IPS-20b (cell line): ENCODE measurements at regions not wholly inside any gene's neighbourhood (a gene's known extent, or its start where the extent isn't known, plus 50 kb on each side); places are given as distances from the start of the nearest gene placed in this dataset.

Source experiments
- H3K27ac ChIP-seq: one replicate; pipeline ENCODE4 v1.5.1; 2013; ENCODE audit warnings: low read length
- H3K27me3 ChIP-seq: 2 replicates; pipeline ENCODE4 v1.6.1; 2013; ENCODE audit warnings: mild to moderate bottlenecking, low read length, inconsistent platforms; ENCODE audit not compliant: insufficient read depth
- H3K36me3 ChIP-seq: 2 replicates; pipeline ENCODE4 v1.6.1; 2013; ENCODE audit warnings: low read depth, mild to moderate bottlenecking, inconsistent platforms, low read length, moderate library complexity; ENCODE audit not compliant: insufficient read depth
- H3K4me1 ChIP-seq: 2 replicates; pipeline ENCODE4 v1.6.1; 2013; ENCODE audit warnings: mild to moderate bottlenecking, control low read depth, inconsistent platforms, low read length, moderate library complexity; ENCODE audit not compliant: insufficient read depth
- H3K4me3 ChIP-seq: 2 replicates; pipeline ENCODE4 v1.5.1; 2013; ENCODE audit warnings: mild to moderate bottlenecking, low read length, inconsistent platforms
- H3K9ac ChIP-seq: 2 replicates; pipeline ENCODE4 v1.6.1; 2013; ENCODE audit warnings: low read depth, mild to moderate bottlenecking, inconsistent platforms, low read length, moderate library complexity
- H3K9me3 ChIP-seq: 2 replicates; pipeline ENCODE4 v1.6.1; 2013; ENCODE audit warnings: mild to moderate bottlenecking, low read depth, low read length, inconsistent platforms; ENCODE audit not compliant: insufficient read depth

- H3K27ac ChIP-seq, result no peak overlapping the region
- H3K27me3 ChIP-seq, result no peaks in the 10 kb centered on the region
- no peak overlapping the region for H3K4me3 ChIP-seq
Observed at GRCh38 chr19:31616031-31616430, 266.8 kb upstream of the TSHZ3 start.

DNA sequence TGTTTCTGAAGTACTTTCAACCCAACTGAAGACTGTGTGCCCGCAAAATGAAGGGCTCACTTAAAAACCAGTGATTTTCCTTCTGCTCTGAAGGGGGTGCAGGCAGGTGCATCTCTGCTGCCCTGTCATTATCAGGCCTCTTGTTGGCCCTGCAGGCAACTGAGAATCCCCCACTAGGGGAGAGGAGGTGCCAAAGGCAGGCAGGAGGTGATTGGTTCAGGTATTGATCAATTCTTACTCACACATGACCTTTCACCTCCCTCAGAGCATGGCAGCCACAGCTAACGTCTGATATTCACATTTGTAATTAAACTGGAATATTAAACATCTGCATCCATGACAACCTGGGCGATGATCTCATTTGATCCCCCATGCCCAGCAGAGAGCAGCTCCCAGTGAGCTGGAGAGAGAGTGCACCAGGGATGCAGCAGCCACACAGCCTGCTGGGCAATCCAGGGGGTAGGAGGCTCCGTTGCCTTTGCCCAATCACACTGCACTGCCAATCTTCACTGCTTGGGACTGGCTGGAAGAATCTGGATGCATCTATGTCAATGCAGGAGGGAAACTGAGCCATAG, 267.9 kb upstream of the TSHZ3 start:
- no peak overlapping the region for H3K4me3 ChIP-seq
- H3K4me1 ChIP-seq, result no peaks in the 10 kb centered on the region
- no peaks in the 10 kb centered on the region for H3K36me3 ChIP-seq
- no peak overlapping the region for H3K9ac ChIP-seq
- H3K9me3 ChIP-seq, result no peaks in the 10 kb centered on the region; the same call in 1 of the 2 replicates
- no peaks in the 10 kb centered on the region for H3K27me3 ChIP-seq
- H3K27ac ChIP-seq, result no peak overlapping the region

More at GRCh38 chr19:31616031-31616430, 266.8 kb upstream of the TSHZ3 start:
- H3K36me3 ChIP-seq, result no peaks in the 10 kb centered on the region
- no peak overlapping the region for H3K9ac ChIP-seq
- H3K4me1 ChIP-seq, result no peaks in the 10 kb centered on the region
- H3K9me3 ChIP-seq, result no peaks in the 10 kb centered on the region

GRCh38 chr19:31625056-31625455, 275.8 kb upstream of the TSHZ3 start:
- no peaks in the 10 kb centered on the region for H3K27me3 ChIP-seq
- H3K27ac ChIP-seq, result no peak overlapping the region
- no peaks in the 10 kb centered on the region; the same call in 1 of the 2 replicates for H3K9me3 ChIP-seq
- H3K9ac ChIP-seq, result no peak overlapping the region
- no peak overlapping the region for H3K4me3 ChIP-seq
- H3K4me1 ChIP-seq, result 0 out of 2 replicates have a peak, but pooled peaks cover 3% of the 10 kb centered on the region
- no peaks in the 10 kb centered on the region for H3K36me3 ChIP-seq

DNA sequence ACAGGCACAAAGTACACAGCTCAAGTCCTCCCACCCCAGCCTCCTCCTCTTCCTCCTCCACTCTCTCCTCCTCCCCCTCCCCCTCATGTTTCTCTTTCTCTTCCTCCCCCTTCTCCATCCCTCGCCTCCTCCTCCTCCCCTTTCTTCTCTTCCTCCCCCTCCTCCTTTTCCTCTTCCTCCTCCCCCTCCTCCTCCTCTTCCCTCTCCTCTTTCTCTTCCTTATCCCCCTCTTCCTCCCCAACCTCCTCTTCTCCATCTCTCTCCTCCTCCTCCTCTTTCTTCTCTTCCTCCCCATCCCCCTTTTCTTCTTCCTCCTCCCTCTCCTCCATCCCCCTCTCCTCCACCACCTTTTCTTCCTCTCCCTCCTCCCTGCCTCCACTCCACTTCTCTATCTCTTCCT, 276.3 kb upstream of the TSHZ3 start:
- Histone ChIP-seq H3K4me1 (0 out of 2 replicates have a peak, but pooled peaks cover 3% of the 10 kb centered on the region), H3K36me3 (no peaks in the 10 kb centered on the region), H3K9ac (no peak overlapping the region), H3K27ac (no peak overlapping the region), H3K27me3 (no peaks in the 10 kb centered on the region), H3K4me3 (no peak overlapping the region), H3K9me3 (no peaks in the 10 kb centered on the region; the same call in 1 of the 2 replicates)

DNA sequence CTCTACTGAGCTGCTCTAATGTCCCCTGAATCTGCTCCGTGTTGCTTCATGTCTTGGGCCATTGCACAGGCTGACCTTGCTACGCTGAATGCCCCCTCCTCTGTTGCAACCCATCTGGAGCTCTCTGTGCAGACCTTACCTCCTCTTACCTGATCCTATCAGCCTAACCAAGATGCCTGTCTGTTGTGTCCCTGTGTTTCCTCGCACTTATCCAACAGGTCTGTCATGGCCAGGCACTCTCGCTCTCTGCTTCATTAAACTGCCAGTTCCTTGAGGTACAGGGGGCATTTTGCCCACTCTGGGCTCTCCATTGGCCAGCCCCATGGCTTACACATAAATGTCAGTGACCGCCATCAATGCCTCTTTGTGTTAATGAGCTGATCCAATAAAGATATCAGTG, 277.7 kb upstream of the TSHZ3 start:
- Histone ChIP-seq H3K27me3 (no peaks in the 10 kb centered on the region), H3K36me3 (no peaks in the 10 kb centered on the region), H3K4me1 (0 out of 2 replicates have a peak, but pooled peaks cover 3% of the 10 kb centered on the region), H3K4me3 (no peak overlapping the region), H3K9me3 (no peaks in the 10 kb centered on the region), H3K9ac (no peak overlapping the region), H3K27ac (no peak overlapping the region)

- 0 out of 2 replicates have a peak, but pooled peaks cover 3% of the 10 kb centered on the region for H3K4me1 ChIP-seq
Observed at GRCh38 chr19:31627620-31628365, 278.6 kb upstream of the TSHZ3 start.

DNA sequence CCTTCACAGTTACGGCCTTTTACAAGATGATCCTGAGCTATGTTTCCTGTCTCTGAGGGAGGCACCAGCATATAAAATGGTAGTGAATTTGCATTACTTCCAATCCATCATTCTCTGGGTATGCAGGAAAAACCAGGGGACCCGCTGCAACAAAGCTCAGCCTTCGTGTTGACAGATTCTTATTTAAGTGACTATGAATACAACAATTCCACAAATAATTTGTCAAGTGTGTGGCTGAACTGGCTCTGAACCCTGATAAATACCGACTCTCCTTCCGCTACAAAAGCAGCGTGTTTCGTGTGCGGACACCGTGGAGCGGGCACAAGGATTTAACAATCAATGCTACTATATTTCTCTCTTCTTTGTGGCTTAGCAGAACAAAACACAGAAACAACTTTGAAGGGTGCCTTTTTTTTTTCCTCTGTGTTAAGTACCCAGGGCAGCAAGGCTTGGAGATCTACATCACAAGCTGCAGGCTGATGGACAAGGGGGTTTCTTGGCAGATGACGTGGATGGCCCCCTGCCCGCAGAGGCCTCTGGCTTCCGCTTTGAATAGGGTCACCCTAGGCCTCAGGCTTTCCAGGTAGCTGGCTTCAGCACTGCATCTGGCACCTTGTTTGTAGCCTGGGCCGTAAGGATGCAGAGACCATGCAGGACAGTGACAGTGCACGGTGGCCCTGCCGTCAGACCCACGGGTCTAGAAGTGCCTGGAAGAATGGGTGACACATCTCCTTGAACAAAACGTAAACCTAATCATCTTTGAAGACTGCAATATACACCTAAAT, 280.5 kb upstream of the TSHZ3 start:
- 0 out of 2 replicates have a peak, but pooled peaks cover 3% of the 10 kb centered on the region for H3K4me1 ChIP-seq
- H3K9ac ChIP-seq, result no peak overlapping the region
- no peaks in the 10 kb centered on the region for H3K36me3 ChIP-seq
- H3K27ac ChIP-seq, result no peak overlapping the region
- H3K27me3 ChIP-seq, result no peaks in the 10 kb centered on the region
- H3K9me3 ChIP-seq, result no peaks in the 10 kb centered on the region
- no peak overlapping the region for H3K4me3 ChIP-seq

More at GRCh38 chr19:31627620-31628365, 278.6 kb upstream of the TSHZ3 start:
- Histone ChIP-seq H3K36me3 (no peaks in the 10 kb centered on the region), H3K27me3 (no peaks in the 10 kb centered on the region), H3K9ac (no peak overlapping the region), H3K4me3 (no peak overlapping the region), H3K9me3 (no peaks in the 10 kb centered on the region), H3K27ac (no peak overlapping the region)

DNA sequence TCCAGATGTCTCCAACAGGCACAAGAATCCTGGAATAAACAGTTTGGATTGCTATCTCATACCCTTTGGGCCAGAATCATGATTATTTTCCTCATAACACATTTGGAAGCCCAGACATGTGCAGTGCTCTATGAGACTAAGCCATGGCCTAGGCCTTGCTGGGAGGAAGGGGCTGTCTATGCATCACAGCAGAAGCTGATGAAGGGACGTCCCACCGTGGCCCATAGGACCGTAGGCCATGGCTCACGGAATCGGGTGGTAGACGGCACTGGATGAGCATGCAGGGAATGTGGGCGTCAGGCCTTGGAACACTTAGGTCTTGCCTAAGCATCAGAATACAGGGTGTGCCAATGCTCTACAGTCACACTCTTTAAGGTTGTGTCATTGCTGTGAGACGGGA, 283.8 kb upstream of the TSHZ3 start:
- Histone ChIP-seq H3K9ac (no peak overlapping the region), H3K27me3 (no peaks in the 10 kb centered on the region), H3K9me3 (no peaks in the 10 kb centered on the region), H3K4me1 (0 out of 2 replicates have a peak, but pooled peaks cover 3% of the 10 kb centered on the region), H3K4me3 (no peak overlapping the region), H3K27ac (no peak overlapping the region), H3K36me3 (no peaks in the 10 kb centered on the region)

DNA sequence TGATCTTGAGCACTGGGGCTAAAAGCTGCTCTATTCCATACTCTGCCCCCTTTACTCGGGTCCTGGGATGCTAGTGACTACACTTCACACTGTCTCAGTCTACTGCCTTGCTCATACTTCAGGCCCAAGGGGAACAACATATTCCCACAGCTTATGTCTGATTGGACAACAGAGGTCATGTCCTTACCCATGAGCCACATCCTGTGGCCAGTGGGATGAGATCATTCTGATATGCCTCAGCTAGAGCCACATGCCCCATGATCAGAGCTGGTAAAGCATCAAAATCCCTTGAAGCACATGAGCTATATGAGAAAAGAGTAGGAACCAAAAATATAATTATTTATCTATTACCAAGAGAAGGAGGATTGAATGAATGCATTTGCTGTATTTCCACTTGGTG, 290.1 kb upstream of the TSHZ3 start:
- Histone ChIP-seq H3K9me3 (no peaks in the 10 kb centered on the region), H3K4me1 (no peaks in the 10 kb centered on the region)

DNA sequence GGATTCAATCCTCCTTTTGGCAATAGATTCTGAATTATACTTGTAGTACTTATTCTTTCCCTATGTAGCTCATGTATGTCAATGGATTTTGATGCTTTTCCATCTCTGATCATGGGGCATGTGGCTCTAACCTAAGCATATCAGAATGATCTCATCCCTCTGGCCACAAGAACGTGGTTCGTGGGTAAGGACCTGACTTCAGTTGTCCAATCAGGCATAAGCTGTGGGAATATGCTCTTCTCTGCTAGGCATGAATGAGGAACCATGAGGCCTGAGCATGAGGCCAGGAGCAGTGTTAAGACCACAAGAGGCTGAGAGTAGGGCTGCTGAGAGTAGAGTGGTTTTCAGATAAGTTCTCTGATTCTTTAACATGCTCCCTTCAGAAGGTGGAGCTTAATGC, 292.4 kb upstream of the TSHZ3 start:
- Histone ChIP-seq H3K27me3 (no peaks in the 10 kb centered on the region), H3K4me1 (no peaks in the 10 kb centered on the region), H3K9me3 (no peaks in the 10 kb centered on the region), H3K4me3 (no peak overlapping the region), H3K27ac (no peak overlapping the region), H3K36me3 (no peaks in the 10 kb centered on the region), H3K9ac (no peak overlapping the region)

More for the DNA sequence above, 290.1 kb upstream of the TSHZ3 start:
- Histone ChIP-seq H3K27me3 (no peaks in the 10 kb centered on the region), H3K27ac (no peak overlapping the region), H3K9ac (no peak overlapping the region), H3K4me3 (no peak overlapping the region), H3K36me3 (no peaks in the 10 kb centered on the region)

GRCh38 chr19:31648347-31648746, 299.1 kb upstream of the TSHZ3 start:
- Histone ChIP-seq H3K27ac (no peak overlapping the region), H3K9me3 (no peaks in the 10 kb centered on the region), H3K9ac (no peak overlapping the region)

More at GRCh38 chr19:31648347-31648746, 299.1 kb upstream of the TSHZ3 start:
- Histone ChIP-seq H3K27me3 (no peaks in the 10 kb centered on the region), H3K36me3 (no peaks in the 10 kb centered on the region), H3K4me1 (no peaks in the 10 kb centered on the region), H3K4me3 (no peak overlapping the region)
